ENCODE measurements at regions not wholly inside any gene's neighbourhood (a gene's known extent, or its start where the extent isn't known, plus 50 kb on each side); places are given as distances from the start of the nearest gene placed in this dataset.

GRCh38 chr13:50550151-50550550, 293.3 kb downstream of the DLEU7 start:
- DNase-seq (ENCODE audit: low read depth) = no peak

DNA sequence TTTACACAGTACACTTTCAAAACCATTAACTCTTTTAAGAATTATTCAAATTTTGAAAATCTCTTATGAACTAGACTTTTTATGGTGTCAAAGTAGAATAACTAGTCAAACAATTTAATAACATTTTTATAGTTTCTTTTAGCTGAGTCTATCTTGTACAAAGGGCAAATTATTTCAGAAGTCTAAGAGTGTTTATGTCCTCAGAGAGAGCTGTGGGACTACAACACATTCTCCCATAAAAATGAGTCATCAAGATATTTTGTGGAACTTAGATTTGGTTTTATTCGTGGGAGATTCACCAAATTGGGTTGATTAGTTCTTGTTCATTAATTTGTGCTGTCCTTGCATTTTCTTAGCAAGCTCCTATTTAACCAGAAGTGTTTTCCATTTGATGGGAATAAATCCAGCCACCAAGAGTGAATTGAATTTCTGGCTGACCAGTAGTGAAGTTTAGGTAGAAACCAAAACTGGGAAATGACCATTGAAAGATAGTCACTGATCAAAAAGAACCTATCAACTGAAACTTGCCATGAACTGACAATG, 291.0 kb downstream of the DLEU7 start:
- no peak for DNase-seq (ENCODE audit: low read depth)

- no peak for DNase-seq (ENCODE audit: low read depth)
Observed at GRCh38 chr13:50561739-50562138, 281.8 kb downstream of the DLEU7 start.

GRCh38 chr13:50566646-50567045, 276.8 kb downstream of the DLEU7 start:
- DNase-seq (ENCODE audit: low read depth) = no peak

DNA sequence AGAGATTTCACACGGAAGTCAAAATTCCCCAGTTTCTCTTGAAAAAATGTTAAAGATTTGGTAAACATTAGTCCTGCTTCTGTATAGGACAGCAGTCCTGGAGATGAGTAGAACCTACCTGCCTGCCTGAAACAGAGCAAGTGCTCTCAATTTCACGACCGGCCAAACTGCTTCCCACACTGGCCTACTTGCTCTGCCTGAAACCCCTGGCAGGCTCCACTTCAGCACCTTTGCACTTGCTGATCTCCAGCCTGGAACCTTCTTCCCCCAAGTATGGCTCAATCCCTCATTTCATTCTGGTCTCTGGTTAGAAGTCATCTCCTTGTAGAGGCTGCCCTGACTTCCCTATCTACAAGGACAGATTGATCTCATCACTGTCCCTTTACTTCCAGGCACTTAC, 271.4 kb downstream of the DLEU7 start:
- no peak for DNase-seq (ENCODE audit: low read depth)

GRCh38 chr13:50573066-50573465, 270.4 kb downstream of the DLEU7 start:
- DNase-seq (ENCODE audit: low read depth) = peak; percentile 60

DNA sequence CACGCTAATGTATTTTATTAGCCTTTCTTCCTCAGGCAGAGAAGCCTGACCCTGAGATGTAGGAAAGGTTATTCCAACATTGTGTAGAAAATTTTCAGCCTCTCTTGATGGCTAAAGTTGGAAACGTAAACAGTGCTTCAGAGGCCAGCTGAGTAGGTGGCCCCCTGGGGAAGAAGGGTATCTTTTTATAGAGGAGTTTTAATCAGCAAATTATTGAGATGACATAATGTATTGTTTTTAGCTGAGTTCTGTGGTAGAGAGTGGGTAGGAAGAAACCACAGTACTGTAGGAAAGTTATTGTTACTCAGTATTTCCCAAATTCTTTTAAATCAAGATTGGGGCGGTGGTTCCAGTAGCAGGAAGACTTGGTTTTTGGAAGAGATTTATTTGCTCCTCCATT, 268.8 kb downstream of the DLEU7 start:
- peak; percentile 71 for DNase-seq (ENCODE audit: low read depth)

- DNase-seq (ENCODE audit: low read depth) = no peak
Observed at GRCh38 chr13:50575138-50575537, 268.4 kb downstream of the DLEU7 start.

GRCh38 chr13:50576156-50576555, 267.3 kb downstream of the DLEU7 start:
- peak; percentile 98 for DNase-seq (ENCODE audit: low read depth)

DNA sequence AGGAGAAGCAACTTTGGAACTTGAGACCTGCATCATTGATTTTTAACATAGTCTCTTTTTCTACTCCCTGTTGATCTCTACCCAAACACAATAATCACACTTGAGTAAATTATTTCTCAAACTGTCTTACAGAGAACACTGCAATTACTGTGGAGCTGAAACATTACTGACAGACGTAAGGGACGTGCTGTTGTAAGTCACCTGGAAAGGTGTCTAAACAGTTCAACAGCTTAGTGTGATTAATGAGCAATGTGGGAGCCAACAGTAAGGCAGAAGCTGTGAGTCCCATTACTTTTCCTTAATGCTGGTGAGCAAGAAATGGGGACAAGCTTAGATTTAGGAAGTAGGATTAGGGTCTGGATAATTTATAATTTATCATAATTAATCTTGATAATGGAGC, 265.7 kb downstream of the DLEU7 start:
- DNase-seq (ENCODE audit: low read depth) = no peak

DNA sequence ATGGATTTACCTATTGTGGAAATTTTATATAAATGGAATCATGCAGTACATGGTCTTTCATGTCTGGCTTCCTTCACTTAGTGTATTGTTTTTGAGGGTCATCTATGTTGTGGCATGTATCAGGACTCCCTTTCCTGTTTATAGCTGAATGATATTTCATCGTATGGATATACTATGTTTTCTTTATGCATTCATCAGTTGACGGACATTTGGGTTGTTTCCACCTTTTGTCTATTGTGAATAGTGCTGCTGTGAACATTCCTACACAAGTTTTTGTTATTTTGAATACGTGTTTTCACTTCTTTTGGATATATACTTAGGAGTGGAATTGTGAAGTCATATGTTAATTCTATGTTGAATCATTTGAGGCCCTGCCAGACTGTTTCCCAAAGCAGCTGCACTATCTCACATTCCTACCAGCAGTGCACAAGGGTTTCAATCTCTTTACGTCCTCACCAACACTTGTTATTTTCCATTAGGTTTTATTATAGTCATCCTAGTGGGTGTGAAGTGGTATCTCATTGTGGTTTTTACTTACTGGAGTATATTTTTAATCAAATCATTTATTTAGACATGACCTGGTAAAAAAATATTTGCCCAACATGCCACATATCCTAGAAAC, 262.7 kb downstream of the DLEU7 start:
- DNase-seq (ENCODE audit: low read depth) = peak; percentile 93

DNA sequence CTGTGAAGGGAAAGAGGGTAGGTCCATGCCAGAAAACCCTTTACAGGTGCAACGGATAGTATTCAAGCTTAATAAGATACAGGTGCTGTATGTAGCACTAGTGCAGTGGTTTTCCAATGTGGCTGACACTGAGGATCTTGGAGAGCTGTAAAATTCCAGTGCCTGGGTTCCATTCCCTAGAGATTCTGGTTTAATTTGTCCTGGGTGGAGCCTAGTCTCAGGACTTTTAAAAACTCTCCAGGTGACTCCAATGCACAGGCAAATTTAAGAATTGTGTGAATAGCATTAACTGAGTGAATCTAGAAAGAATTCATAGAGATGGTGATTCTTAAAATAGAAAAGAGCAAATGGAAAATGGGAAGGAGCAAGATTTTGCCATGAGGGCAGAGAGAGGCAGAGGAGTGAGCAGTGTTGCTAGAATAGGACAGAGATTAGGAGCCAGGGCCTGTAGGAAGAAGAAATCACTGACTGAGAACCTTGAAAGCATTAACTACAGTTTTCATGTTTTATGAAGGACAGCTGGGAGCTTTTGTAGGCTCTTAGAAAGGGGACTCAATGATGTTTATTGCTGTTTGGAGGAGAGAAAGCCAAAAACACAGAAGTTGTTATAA, 261.8 kb downstream of the DLEU7 start:
- DNase-seq (ENCODE audit: low read depth) = peak; percentile 61

GRCh38 chr13:50584856-50585580, 258.5 kb downstream of the DLEU7 start:
- peak; percentile 55 for DNase-seq (ENCODE audit: low read depth)

DNA sequence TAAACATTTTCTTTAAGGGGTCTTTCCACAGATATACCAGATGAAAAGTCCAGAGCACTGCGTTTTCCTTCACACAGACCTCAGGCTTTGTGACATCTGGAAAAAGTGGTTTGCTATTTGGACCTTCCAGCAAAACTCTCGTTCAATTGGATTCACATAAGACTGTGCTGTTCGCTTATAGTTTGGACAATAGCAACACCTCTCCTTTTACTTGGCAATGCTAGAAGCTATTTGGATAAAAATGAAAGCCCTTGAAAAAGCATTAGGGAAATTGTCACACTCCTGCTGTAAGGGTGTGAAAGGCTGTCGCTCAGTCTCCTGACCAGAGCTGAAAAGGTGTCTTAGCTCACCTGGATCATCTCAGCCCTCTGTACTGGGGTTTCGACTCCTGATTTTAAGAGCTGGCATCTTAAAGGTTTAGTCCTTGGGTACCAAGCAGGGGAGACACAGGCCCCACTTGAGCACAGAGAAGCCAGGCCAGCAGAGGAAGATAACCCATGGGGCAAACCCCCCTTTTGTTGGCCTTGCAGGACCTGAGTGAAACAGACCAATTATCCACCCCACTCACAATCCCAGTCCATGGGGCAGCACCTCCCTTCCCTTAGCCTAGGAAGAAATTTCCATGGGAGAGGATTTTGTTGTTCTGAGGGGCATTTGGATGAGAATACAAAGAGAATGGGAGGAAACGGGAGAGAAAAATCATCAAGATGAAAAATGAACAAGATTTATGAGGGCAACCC, 257.6 kb downstream of the DLEU7 start:
- DNase-seq (ENCODE audit: low read depth) = no peak

DNA sequence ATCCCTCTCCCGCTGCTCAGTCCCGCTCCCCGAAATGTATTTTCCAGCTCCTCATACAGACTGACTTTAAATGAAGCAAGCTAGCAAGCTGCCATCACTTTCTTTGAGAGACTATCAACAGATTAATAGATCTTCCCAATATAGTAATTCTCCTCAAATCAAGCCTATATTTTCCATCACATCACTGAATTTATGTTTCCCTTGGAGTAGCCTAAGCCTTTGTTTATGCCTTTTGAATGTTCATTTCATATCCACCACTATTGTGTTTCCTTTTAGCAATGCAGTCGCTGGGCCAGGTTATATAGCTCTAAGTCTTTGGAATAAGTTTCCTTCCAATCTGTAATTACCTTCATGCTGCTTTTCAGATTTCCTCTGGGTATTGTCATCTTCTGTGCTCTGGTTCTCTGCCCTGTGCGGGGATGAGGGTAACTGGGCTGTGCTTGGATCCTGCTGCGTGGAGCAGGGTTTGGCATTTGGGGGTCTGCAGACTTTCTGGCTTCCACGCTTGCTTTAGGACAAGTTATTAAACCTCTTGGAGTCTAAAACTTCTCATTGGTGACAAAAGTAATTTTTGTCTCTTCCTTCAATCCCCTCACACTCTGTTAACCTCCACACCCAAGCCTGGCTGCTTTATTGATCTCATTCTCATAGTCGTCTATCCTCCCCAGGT, 256.9 kb downstream of the DLEU7 start:
- DNase-seq (ENCODE audit: low read depth) = no peak

DNA sequence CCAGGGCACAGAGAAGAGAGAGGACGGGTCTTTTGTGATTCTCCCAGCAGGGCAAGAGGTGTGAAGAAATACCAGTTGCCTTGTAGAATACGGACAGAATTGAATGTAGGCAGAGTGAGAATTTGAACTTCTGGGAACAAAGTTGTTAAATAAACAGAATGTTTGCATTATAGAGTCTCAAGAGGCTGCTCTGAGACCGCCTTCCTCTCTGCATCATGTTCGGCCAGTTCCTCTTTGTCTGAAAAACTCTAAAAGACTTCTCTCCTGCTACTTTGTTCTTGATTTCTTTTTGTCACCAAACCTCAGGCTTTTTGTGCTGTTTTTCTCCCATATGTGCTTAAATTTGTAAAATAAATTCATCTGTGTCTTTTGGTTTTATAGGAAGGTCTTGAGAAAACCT, 256.4 kb downstream of the DLEU7 start:
- DNase-seq (ENCODE audit: low read depth) = no peak

GRCh38 chr13:50587645-50588373, 255.7 kb downstream of the DLEU7 start:
- no peak for DNase-seq (ENCODE audit: low read depth)

DNA sequence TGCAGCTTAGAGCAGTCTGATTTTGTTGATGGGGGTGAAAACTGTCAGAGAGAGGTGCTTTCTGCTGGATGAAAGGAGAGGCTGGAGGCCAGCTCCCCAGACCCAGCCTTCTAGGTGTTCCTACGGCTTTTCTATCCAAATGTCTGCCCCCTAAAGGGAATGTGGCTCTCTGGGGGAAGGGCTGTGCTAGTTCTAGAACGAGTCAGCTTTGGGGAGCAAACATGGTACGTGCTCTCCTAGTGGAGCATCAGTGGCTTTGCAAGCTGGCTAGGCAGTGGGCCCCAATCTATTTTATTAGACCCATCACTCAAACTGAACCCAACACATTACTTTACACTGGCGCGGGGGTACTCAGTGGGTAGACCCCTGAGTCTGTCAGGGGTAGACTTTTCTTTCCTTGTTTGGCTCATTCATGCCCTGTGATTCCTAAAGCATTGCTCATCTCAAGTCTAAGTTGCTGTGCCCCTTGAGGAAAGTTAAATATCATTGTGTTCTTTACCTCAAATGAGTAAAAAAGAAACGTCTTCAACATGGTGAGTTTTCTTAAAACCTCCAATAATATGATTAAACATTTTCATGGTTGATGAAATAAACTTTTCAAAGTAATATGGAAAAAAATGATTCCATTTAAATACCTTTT, 254.9 kb downstream of the DLEU7 start:
- DNase-seq (ENCODE audit: low read depth) = no peak

GRCh38 chr13:50589139-50589538, 254.4 kb downstream of the DLEU7 start:
- DNase-seq (ENCODE audit: low read depth) = peak; percentile 83

DNA sequence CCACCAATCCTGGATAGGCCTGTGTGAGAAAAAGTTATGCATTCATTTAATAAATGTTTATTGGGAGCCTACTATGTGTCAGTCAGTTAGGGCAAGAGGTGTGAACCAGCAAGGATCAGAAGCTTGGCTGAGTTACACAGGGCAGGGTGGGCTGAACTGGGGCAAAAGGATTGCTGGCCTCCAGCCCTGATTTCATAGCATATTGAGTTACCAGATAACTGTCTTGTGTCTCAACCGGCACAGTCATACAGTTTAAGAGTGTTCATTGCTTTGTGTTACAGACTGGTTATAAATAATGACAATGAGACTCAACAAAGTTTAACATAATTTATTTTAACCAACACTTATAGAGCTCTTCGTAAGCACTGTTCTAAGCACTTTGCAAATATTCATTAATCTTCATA, 253.8 kb downstream of the DLEU7 start:
- peak; percentile 68 for DNase-seq (ENCODE audit: low read depth)

Measured in myocyte (in vitro differentiated cells).